K562 (cell line): ENCODE measurements at regions not wholly inside any gene's neighbourhood (a gene's known extent, or its start where the extent isn't known, plus 50 kb on each side); places are given as distances from the start of the nearest gene placed in this dataset.

Source experiments
- BCL6 ChIP-seq: fragments of 250-450 bp; sonication (Bioruptor Pico); IDR thresholded peaks from 2 replicates; pipeline ENCODE4 v1.4.0; 2020
- CTCF ChIP-seq, 3 experiments: IDR thresholded peaks in 2 of 3; conservative IDR thresholded peaks in 1 of 3; 2 replicates each; pipeline ENCODE4 v1.5.1; 2011 to 2012; ENCODE audit warnings: low read length in 3 of 3, mild to moderate bottlenecking in 3 of 3, control low read depth in 2 of 3, improper control_type of control experiment in 1 of 3, inconsistent platforms in 1 of 3, low read depth in 1 of 3, mixed read lengths in 1 of 3, moderate library complexity in 1 of 3; ENCODE audit not compliant: insufficient read depth in 2 of 3
- EP300 ChIP-seq: IDR thresholded peaks from 2 replicates; pipeline ENCODE4 v1.6.1; 2012; ENCODE audit warnings: low read length, improper control_type of control experiment
- FOXM1 ChIP-seq, 2 experiments: fragments of 450-650 bp in 1 of 2; sonication (generic) in 1 of 2; formaldehyde crosslinking in 1 of 2; IDR thresholded peaks; 2 replicates each; pipeline versions ENCODE4 v1.6.1 to v1.9.0; 2017 to 2022; ENCODE audit warnings: low read depth in 2 of 2, mild to moderate bottlenecking in 2 of 2, missing genetic modification reagents in 1 of 2, moderate library complexity in 1 of 2
- KLF13 ChIP-seq: fragments of 450-650 bp; IDR thresholded peaks from 2 replicates; pipeline ENCODE4 v1.6.1; 2016; ENCODE audit warnings: missing genetic modification characterization, low read depth, mild to moderate bottlenecking, missing compliant biosample characterization, moderate library complexity, borderline replicate concordance
- RFX5 ChIP-seq: IDR thresholded peaks from 2 replicates; pipeline ENCODE4 v1.6.1; 2011; ENCODE audit warnings: low read depth, mild to moderate bottlenecking, improper control_type of control experiment, low read length
- SMAD1 ChIP-seq: fragments of 150-350 bp; IDR thresholded peaks from 2 replicates; pipeline ENCODE4 v1.6.1; 2014; ENCODE audit warnings: low read length, low read depth; ENCODE audit not compliant: partially characterized antibody
- SP1 ChIP-seq: sonication (generic); formaldehyde crosslinking; IDR thresholded peaks from 2 replicates; pipeline ENCODE4 v1.8.1; 2022; ENCODE audit warnings: mild to moderate bottlenecking, missing genetic modification reagents
- TFE3 ChIP-seq: fragments of 450-650 bp; formaldehyde crosslinking; IDR thresholded peaks from 2 replicates; pipeline ENCODE4 v1.4.0; 2020; ENCODE audit warnings: mild to moderate bottlenecking, mixed read lengths
- USF1 ChIP-seq: sonication (generic); formaldehyde crosslinking; IDR thresholded peaks from 2 replicates; pipeline ENCODE4 v1.9.0; 2022; ENCODE audit warnings: mild to moderate bottlenecking, missing genetic modification reagents
- ZNF512 ChIP-seq: IDR thresholded peaks from 2 replicates; pipeline ENCODE4 v1.6.1; 2016; ENCODE audit warnings: missing genetic modification characterization, missing compliant biosample characterization

- no peak for TF ChIP-seq EP300
- TF ChIP-seq SMAD1, result no peak
- no peak for TF ChIP-seq TFE3 (CRISPR knock-in tag)
- no peak for TF ChIP-seq RFX5
- TF ChIP-seq CTCF (IDR thresholded peaks at IDR 0.05 in 2 of 3, conservative IDR thresholded peaks at IDR 0.05 in 1 of 3; ENCODE audit: insufficient read depth in 2 of 3, low read depth in 1 of 3, low read length in 3 of 3), result no peak
- TF ChIP-seq BCL6 (CRISPR knock-in tag), result no peak
- no peak for TF ChIP-seq SP1 (CRISPR knock-in tag)
- no peak for TF ChIP-seq ZNF512 (tag)
- no peak for TF ChIP-seq USF1 (CRISPR knock-in tag)
- TF ChIP-seq KLF13, result no peak
- no peak for TF ChIP-seq FOXM1 (IDR thresholded peaks at IDR 0.05; ENCODE audit: low read depth)
- TF ChIP-seq FOXM1 (CRISPR knock-in tag; IDR thresholded peaks at IDR 0.05; ENCODE audit: low read depth), result no peak
Observed at GRCh38 chrX:16063921-16064320, 59.4 kb upstream of the GRPR start.
